Loucy (cell line): ENCODE measurements at regions not wholly inside any gene's neighbourhood (a gene's known extent, or its start where the extent isn't known, plus 50 kb on each side); places are given as distances from the start of the nearest gene placed in this dataset.
A peak's percentile ranks its signal among the peaks of the same experiment; 100 is the strongest.

Source experiments
- H2AFZ ChIP-seq: fragments of 200-600 bp; sonication (generic); 2 replicates; pipeline ENCODE4 v1.6.0; 2016; ENCODE audit warnings: antibody characterized with exemption, mild to moderate bottlenecking, low read length, moderate library complexity
- H3F3A ChIP-seq: fragments of 200-600 bp; 2 replicates; pipeline ENCODE4 v1.6.0; 2016; ENCODE audit warnings: antibody characterized with exemption, low read depth, mild to moderate bottlenecking
- H3K27me3 ChIP-seq: fragments of 200-600 bp; sonication (generic); 2 replicates; pipeline ENCODE4 v1.6.1; 2014; ENCODE audit warnings: low read length, mild to moderate bottlenecking; ENCODE audit not compliant: insufficient read depth, poor library complexity, severe bottlenecking
- H3K36me3 ChIP-seq: fragments of 200-600 bp; sonication (generic); 2 replicates; pipeline ENCODE4 v1.6.1; 2016; ENCODE audit warnings: low read length; ENCODE audit not compliant: insufficient read depth
- H3K4me1 ChIP-seq: fragments of 200-600 bp; sonication (generic); 2 replicates; pipeline ENCODE4 v1.5.1; 2014; ENCODE audit warnings: low read length, mild to moderate bottlenecking; ENCODE audit not compliant: insufficient read depth, poor library complexity, severe bottlenecking
- H3K4me2 ChIP-seq: fragments of 200-600 bp; sonication (generic); 2 replicates; pipeline ENCODE4 v1.6.0; 2014; ENCODE audit warnings: antibody characterized with exemption, low read length, low read depth, mild to moderate bottlenecking; ENCODE audit not compliant: poor library complexity, severe bottlenecking
- H3K4me3 ChIP-seq: fragments of 200-600 bp; sonication (generic); 2 replicates; pipeline ENCODE4 v1.5.1; 2014; ENCODE audit warnings: low read length, mild to moderate bottlenecking, mixed read lengths; ENCODE audit not compliant: poor library complexity, severe bottlenecking
- H3K79me2 ChIP-seq: fragments of 200-600 bp; sonication (generic); 2 replicates; pipeline ENCODE4 v1.6.1; 2014; ENCODE audit warnings: low read length; ENCODE audit not compliant: insufficient read depth
- H3K9ac ChIP-seq: fragments of 200-600 bp; sonication (generic); 2 replicates; pipeline ENCODE4 v1.6.0; 2014; ENCODE audit warnings: mild to moderate bottlenecking, low read depth, low read length, moderate library complexity; ENCODE audit not compliant: poor library complexity, severe bottlenecking
- H3K9me2 ChIP-seq: fragments of 200-600 bp; sonication (generic); replicated peaks from 2 replicates; pipeline ENCODE4 v1.6.1; 2016; ENCODE audit warnings: low read depth, low read length, mixed read lengths
- H3K9me3 ChIP-seq: fragments of 200-600 bp; sonication (generic); 2 replicates; pipeline ENCODE4 v1.6.1; 2014; ENCODE audit warnings: mild to moderate bottlenecking, antibody characterized with exemption, low read length, low read depth; ENCODE audit not compliant: insufficient read depth
- H4K20me1 ChIP-seq: fragments of 200-600 bp; sonication (generic); 2 replicates; pipeline ENCODE4 v1.6.0; 2014; ENCODE audit warnings: antibody characterized with exemption, low read length, mild to moderate bottlenecking; ENCODE audit not compliant: insufficient read depth, poor library complexity, severe bottlenecking
- EZH2phosphoT487 ChIP-seq: fragments of 200-600 bp; IDR thresholded peaks from 2 replicates; pipeline ENCODE4 v1.6.1; 2018; ENCODE audit warnings: antibody characterized with exemption, mild to moderate bottlenecking, moderate library complexity, borderline replicate concordance
- TF ChIP-seq, protein P1 (sequence below): fragments of 200-600 bp; sonication (generic); conservative IDR thresholded peaks from 2 replicates; pipeline ENCODE4 v1.5.1; 2014; ENCODE audit warnings: mild to moderate bottlenecking, antibody characterized with exemption, low read length

DNA sequence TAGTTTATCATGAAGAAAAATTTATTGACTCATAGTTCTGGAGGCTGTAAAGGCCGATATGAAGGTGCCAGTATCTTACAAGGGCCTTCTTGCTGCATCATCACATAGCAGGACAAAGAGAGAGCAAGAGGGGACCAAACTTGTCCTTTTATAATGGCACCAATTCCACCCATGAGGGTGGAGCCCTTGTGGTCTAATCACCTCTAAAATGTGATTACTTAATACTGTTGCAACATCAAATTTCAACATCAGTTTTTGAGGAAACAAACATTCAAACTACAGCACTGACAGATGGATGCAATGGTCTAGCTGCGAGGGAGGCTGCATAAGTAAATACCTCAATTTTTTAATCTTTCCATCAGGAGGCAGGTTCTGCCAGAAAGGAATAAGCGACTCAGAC is 76.7 kb upstream of the LAMA2 start:
- no peak overlapping the region for H3K4me3 ChIP-seq

DNA sequence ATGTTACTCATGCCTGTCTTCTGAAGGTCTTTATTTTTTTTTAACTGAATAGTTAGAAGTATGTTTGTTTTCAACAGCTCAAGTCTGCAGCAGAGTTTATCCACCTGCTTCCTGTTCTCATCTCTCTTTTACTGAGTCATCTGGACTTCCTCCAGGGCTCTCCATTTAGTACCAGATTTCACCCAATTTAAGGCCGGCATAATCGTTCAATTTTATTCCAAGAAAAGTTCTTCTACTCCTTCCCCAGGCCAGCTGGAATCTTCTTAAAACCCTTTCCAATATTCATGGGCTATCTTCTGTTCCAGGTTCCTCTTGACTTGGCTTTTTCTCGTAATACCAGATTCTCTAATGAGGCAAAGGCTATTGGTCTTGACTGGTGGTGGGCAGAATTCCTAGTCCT is 79.0 kb upstream of the LAMA2 start:
- H3K4me2 ChIP-seq: no peak overlapping the region
- no peaks in the 10 kb centered on the region for H3K27me3 ChIP-seq
- TF ChIP-seq, protein P1, sequence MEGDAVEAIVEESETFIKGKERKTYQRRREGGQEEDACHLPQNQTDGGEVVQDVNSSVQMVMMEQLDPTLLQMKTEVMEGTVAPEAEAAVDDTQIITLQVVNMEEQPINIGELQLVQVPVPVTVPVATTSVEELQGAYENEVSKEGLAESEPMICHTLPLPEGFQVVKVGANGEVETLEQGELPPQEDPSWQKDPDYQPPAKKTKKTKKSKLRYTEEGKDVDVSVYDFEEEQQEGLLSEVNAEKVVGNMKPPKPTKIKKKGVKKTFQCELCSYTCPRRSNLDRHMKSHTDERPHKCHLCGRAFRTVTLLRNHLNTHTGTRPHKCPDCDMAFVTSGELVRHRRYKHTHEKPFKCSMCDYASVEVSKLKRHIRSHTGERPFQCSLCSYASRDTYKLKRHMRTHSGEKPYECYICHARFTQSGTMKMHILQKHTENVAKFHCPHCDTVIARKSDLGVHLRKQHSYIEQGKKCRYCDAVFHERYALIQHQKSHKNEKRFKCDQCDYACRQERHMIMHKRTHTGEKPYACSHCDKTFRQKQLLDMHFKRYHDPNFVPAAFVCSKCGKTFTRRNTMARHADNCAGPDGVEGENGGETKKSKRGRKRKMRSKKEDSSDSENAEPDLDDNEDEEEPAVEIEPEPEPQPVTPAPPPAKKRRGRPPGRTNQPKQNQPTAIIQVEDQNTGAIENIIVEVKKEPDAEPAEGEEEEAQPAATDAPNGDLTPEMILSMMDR: no peak
- TF ChIP-seq EZH2phosphoT487: no peak
- H2AFZ ChIP-seq: no peak overlapping the region
- H4K20me1 ChIP-seq: no peaks in the 10 kb centered on the region
- no peaks in the 10 kb centered on the region for H3K36me3 ChIP-seq
- H3F3A ChIP-seq: no peaks in the 10 kb centered on the region
- H3K9me2 ChIP-seq: no peaks in the 10 kb centered on the region
- H3K9me3 ChIP-seq: no peaks in the 10 kb centered on the region
- H3K79me2 ChIP-seq: no peaks in the 10 kb centered on the region
- no peak overlapping the region for H3K4me3 ChIP-seq
- no peak overlapping the region for H3K9ac ChIP-seq
- H3K4me1 ChIP-seq: no peaks in the 10 kb centered on the region

More for the DNA sequence above, 76.7 kb upstream of the LAMA2 start:
- 0 out of 2 replicates have a peak overlapping the region, but pooled peaks have one; percentile 3 for H2AFZ ChIP-seq
- H3K4me1 ChIP-seq: no peaks in the 10 kb centered on the region
- no peak overlapping the region for H3K9ac ChIP-seq
- H3K9me2 ChIP-seq: no peaks in the 10 kb centered on the region
- H4K20me1 ChIP-seq: no peaks in the 10 kb centered on the region
- no peaks in the 10 kb centered on the region for H3K27me3 ChIP-seq
- H3F3A ChIP-seq: no peaks in the 10 kb centered on the region
- no peaks in the 10 kb centered on the region for H3K36me3 ChIP-seq
- no peaks in the 10 kb centered on the region for H3K79me2 ChIP-seq
- no peak overlapping the region for H3K4me2 ChIP-seq
- no peaks in the 10 kb centered on the region for H3K9me3 ChIP-seq
- TF ChIP-seq, protein P1: no peak
- no peak for TF ChIP-seq EZH2phosphoT487

DNA sequence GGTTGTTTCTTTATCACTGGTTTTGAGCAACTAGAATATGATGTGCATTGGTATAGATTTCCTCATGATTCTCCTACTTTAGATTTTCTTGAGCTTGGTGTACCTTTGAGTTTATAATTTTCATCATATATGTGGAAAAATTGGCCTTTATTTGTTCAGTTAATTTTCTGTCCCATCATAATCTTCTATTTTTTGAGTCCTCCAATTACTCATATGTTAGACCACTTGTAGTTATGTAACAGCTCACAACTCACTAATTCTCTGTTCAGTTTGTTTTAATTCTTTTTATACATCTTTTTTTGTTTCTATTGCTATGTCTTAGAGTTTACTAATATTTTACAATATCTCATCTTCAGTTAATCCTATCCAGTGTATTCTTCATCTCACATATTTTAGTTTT is 81.3 kb upstream of the LAMA2 start:
- Histone ChIP-seq H3K9ac (no peak overlapping the region), H4K20me1 (no peaks in the 10 kb centered on the region), H3K4me2 (no peak overlapping the region), H3K79me2 (no peaks in the 10 kb centered on the region), H2AFZ (no peak overlapping the region), H3K9me3 (no peaks in the 10 kb centered on the region), H3K27me3 (no peaks in the 10 kb centered on the region), H3K4me1 (no peaks in the 10 kb centered on the region), H3K9me2 (no peaks in the 10 kb centered on the region), H3K4me3 (no peak overlapping the region), H3K36me3 (no peaks in the 10 kb centered on the region), H3F3A (no peaks in the 10 kb centered on the region)
- TF ChIP-seq, protein P1: no peak
- TF ChIP-seq EZH2phosphoT487: no peak
